ENCODE measurements at regions not wholly inside any gene's neighbourhood (a gene's known extent, or its start where the extent isn't known, plus 50 kb on each side); places are given as distances from the start of the nearest gene placed in this dataset.

- Histone ChIP-seq H3K36me3 (no peaks in the 10 kb centered on the region), H3K27ac (no peak overlapping the region), H3K4me3 (no peak overlapping the region), H3K9me3 (no peaks in the 10 kb centered on the region), H3K4me1 (peaks cover 0 to 18% (median 0%) of the 10 kb centered on the region in 4 donors), H3K27me3 (no peaks in the 10 kb centered on the region)
- intact Hi-C loops (cut with DNase I; ENCODE audit: low total_unique reads): no loop called here
- TF ChIP-seq CTCF (IDR thresholded peaks at IDR 0.05): no peak
- no peak for DNase-seq
Measured at GRCh38 chr6:88301888-88302768, 136.0 kb upstream of the CNR1 start.

GRCh38 chr6:88301256-88301655 lies 135.1 kb upstream of the CNR1 start:
- Histone ChIP-seq H3K4me1 (peaks cover 0 to 19% (median 0%) of the 10 kb centered on the region in 4 donors), H3K4me3 (no peak overlapping the region), H3K27me3 (no peaks in the 10 kb centered on the region), H3K36me3 (no peaks in the 10 kb centered on the region), H3K27ac (no peak overlapping the region), H3K9me3 (no peaks in the 10 kb centered on the region)
- DNase-seq: no peak
- intact Hi-C loops (cut with DNase I; ENCODE audit: low total_unique reads): no loop called here
- TF ChIP-seq CTCF (IDR thresholded peaks at IDR 0.05): no peak

DNA sequence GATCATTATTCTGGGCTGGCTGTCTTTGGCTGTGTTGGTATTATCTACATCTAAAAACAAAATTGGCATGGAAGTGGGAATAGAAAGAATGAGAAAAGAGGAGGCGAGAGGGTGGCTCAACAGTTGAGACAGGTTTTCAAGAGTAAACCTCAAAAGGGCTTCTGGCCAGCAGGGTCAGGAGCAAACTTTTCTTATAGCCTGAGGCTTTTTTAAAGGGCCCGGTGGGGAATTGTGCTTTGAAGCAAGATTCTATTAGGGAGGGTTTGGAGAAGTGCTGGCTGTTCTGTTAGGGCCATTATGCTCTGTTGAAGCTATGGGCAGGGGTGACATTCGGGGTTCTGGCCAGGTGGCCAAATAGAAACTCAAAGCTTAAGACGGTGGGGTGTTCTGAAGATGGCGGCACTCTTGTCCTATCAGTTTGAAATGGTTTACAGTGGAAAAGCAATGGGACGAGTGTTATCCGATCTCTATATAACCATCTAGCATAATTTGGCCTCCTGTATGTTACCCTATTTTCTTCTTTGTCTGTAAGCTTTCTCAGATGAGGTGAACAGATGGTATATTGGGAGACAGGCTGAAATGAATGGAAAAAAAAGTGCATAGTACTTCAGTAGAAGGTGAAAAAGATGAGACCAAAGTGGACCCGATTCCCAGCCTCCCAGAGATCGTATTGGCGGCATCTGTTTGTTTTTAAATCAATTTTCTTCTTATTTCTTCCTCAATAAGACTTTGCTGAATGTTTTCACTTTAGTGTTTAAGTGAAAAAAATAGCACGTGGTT lies 132.1 kb upstream of the CNR1 start:
- Histone ChIP-seq H3K27me3 (no peaks in the 10 kb centered on the region), H3K27ac (no peak overlapping the region), H3K36me3 (no peaks in the 10 kb centered on the region), H3K4me3 (no peak overlapping the region), H3K9me3 (no peaks in the 10 kb centered on the region), H3K4me1 (peaks cover 0 to 19% (median 0%) of the 10 kb centered on the region in 4 donors)
- intact Hi-C loops (cut with DNase I; ENCODE audit: low total_unique reads): no loop called here
- no peak for DNase-seq
- TF ChIP-seq CTCF (IDR thresholded peaks at IDR 0.05): no peak

- H3K27ac ChIP-seq: no peak overlapping the region
- DNase-seq: no peak
- intact Hi-C loops (cut with DNase I; ENCODE audit: low total_unique reads): no loop called here
- H3K9me3 ChIP-seq: no peaks in the 10 kb centered on the region
- H3K4me3 ChIP-seq: no peak overlapping the region
- no peaks in the 10 kb centered on the region for H3K36me3 ChIP-seq
- no peaks in the 10 kb centered on the region for H3K27me3 ChIP-seq
- no peak for TF ChIP-seq CTCF (IDR thresholded peaks at IDR 0.05)
- H3K4me1 ChIP-seq: peaks cover 0 to 10% (median 0%) of the 10 kb centered on the region in 4 donors
Measured at GRCh38 chr6:88296694-88297093, 130.5 kb upstream of the CNR1 start.

GRCh38 chr6:88295663-88296062 lies 129.5 kb upstream of the CNR1 start:
- Histone ChIP-seq H3K4me1 (peaks cover 0 to 10% (median 0%) of the 10 kb centered on the region in 4 donors), H3K27ac (no peak overlapping the region), H3K9me3 (peaks cover 0 to 4% (median 0%) of the 10 kb centered on the region in 3 donors), H3K27me3 (no peaks in the 10 kb centered on the region), H3K36me3 (no peaks in the 10 kb centered on the region), H3K4me3 (no peak overlapping the region)
- TF ChIP-seq CTCF (IDR thresholded peaks at IDR 0.05): no peak
- no peak for DNase-seq
- intact Hi-C loops (cut with DNase I; ENCODE audit: low total_unique reads): no loop called here
